ENCODE measurements at regions not wholly inside any gene's neighbourhood (a gene's known extent, or its start where the extent isn't known, plus 50 kb on each side); places are given as distances from the start of the nearest gene placed in this dataset.

- H3K9me1 ChIP-seq (ENCODE audit: insufficient read depth, low read length) = no peaks in the 10 kb centered on the region
- in situ Hi-C loops (cut with MboI; ENCODE audit: low sequenced_read_pairs) = no loop called here
- no peak overlapping the region for H3K4me2 ChIP-seq (ENCODE audit: low read depth, low read length)
- no peaks in the 10 kb centered on the region for H3K79me1 ChIP-seq (ENCODE audit: low read depth in 1 of 2, low read length in 2 of 2)
- H4K8ac ChIP-seq (ENCODE audit: low read depth in 2 of 2, low read length in 2 of 2) = no peak overlapping the region
- no CpG with 5 or more reads among the region's 4 CpGs for WGBS, 2 experiments (ENCODE audit: extremely low coverage in 2 of 2, insufficient read length in 1 of 2)
- H2BK120ac ChIP-seq (ENCODE audit: low read depth, low read length) = no peak overlapping the region
- no TSS peak for BruUV-seq (replicated peaks)
- H3K4ac ChIP-seq (ENCODE audit: low read depth, low read length) = no peak overlapping the region
- no peak overlapping the region for H2BK20ac ChIP-seq (ENCODE audit: low read depth, low read length)
- no peak overlapping the region for H3K23ac ChIP-seq (ENCODE audit: low read depth, low read length)
- H3K56ac ChIP-seq (ENCODE audit: extremely low read depth, insufficient read depth, low read length) = no peak overlapping the region
- H2BK5ac ChIP-seq (ENCODE audit: low read depth, low read length, poor library complexity, severe bottlenecking) = no peak overlapping the region
- H4K20me1 ChIP-seq (ENCODE audit: insufficient read depth, low read length) = no peaks in the 10 kb centered on the region
- DNase-seq (no peak), ATAC-seq (ENCODE audit: low read depth) (no peak)
- no peaks in the 10 kb centered on the region for H3K4me1 ChIP-seq (ENCODE audit: control insufficient read depth, insufficient read depth, low read length)
- no peak overlapping the region for H3K27ac ChIP-seq (ENCODE audit: insufficient read depth, low read length)
- H3K9ac ChIP-seq (ENCODE audit: low read depth, low read length) = no peak overlapping the region
- dilution Hi-C loops (cut with HindIII; ENCODE audit: low sequenced_read_pairs, unreplicated experiment) = no loop called here
- H3K14ac ChIP-seq (replicated peaks; ENCODE audit: low read depth, low read length) = no peak overlapping the region
- H3K9me3 ChIP-seq (ENCODE audit: control insufficient read depth, insufficient read depth, low read length) = peaks cover 6% of the 10 kb centered on the region; the same call in 1 of the 2 replicates
- no peaks in the 10 kb centered on the region for H3K27me3 ChIP-seq (ENCODE audit: control insufficient read depth, insufficient read depth, low read length)
- no peak for TF ChIP-seq CHD1 (IDR thresholded peaks at IDR 0.05; ENCODE audit: low read depth, low read length)
- no peak overlapping the region for H3K4me3 ChIP-seq (ENCODE audit: insufficient read depth, low read depth, low read length)
- H2AK9ac ChIP-seq (replicated peaks; ENCODE audit: low read depth, low read length, poor library complexity) = no peak overlapping the region
- H4K5ac ChIP-seq (ENCODE audit: low read depth, low read length) = no peak overlapping the region
- POLR2A ChIA-PET (ENCODE audit: unreplicated experiment) = no interaction called here
- no peak overlapping the region for H2AK5ac ChIP-seq (ENCODE audit: low read depth, low read length)
- CTCF ChIA-PET = no interaction called here
- H2BK15ac ChIP-seq (ENCODE audit: low read depth, low read length) = no peak overlapping the region
- no peak overlapping the region for H4K91ac ChIP-seq (ENCODE audit: insufficient read depth, low read depth, low read length)
- intact Hi-C loops (cut with micrococcal nuclease) = no loop called here
- H3K36me3 ChIP-seq (ENCODE audit: control insufficient read depth, insufficient read depth, low read length) = no peaks in the 10 kb centered on the region
- H3K18ac ChIP-seq (ENCODE audit: low read depth, low read length) = no peak overlapping the region
- no peak overlapping the region for H2AFZ ChIP-seq (replicated peaks; ENCODE audit: low read length, poor library complexity)
These were observed 127.6 kb downstream of the DNAJB9 start for GRCh38 chr7:108697254-108697653.
